ENCODE measurements at regions not wholly inside any gene's neighbourhood (a gene's known extent, or its start where the extent isn't known, plus 50 kb on each side); places are given as distances from the start of the nearest gene placed in this dataset.

- no peaks in the 10 kb centered on the region for H3K9me3 ChIP-seq (replicated peaks in 1 of 3)
- no peak overlapping the region for H3K4me3 ChIP-seq
- peak; percentile 14 to 61 (median 36) for DNase-seq
- TF ChIP-seq POLR2A (IDR thresholded peaks at IDR 0.05): no peak
- TF ChIP-seq, protein P1, sequence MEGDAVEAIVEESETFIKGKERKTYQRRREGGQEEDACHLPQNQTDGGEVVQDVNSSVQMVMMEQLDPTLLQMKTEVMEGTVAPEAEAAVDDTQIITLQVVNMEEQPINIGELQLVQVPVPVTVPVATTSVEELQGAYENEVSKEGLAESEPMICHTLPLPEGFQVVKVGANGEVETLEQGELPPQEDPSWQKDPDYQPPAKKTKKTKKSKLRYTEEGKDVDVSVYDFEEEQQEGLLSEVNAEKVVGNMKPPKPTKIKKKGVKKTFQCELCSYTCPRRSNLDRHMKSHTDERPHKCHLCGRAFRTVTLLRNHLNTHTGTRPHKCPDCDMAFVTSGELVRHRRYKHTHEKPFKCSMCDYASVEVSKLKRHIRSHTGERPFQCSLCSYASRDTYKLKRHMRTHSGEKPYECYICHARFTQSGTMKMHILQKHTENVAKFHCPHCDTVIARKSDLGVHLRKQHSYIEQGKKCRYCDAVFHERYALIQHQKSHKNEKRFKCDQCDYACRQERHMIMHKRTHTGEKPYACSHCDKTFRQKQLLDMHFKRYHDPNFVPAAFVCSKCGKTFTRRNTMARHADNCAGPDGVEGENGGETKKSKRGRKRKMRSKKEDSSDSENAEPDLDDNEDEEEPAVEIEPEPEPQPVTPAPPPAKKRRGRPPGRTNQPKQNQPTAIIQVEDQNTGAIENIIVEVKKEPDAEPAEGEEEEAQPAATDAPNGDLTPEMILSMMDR (IDR thresholded peaks at IDR 0.05): no peak
- H3K36me3 ChIP-seq (replicated peaks in 1 of 2): no peaks in the 10 kb centered on the region
- H3K27ac ChIP-seq: no peak overlapping the region
- WGBS, 4 donors: 62 to 77% (median 72%) methylated on average over 8 of the region's 8 CpGs
- intact Hi-C loops (cut with DNase I): no loop called here
- no peaks in the 10 kb centered on the region for H3K27me3 ChIP-seq
- no peaks in the 10 kb centered on the region for H3K4me1 ChIP-seq (replicated peaks in 1 of 2)
Measured at GRCh38 chr4:26050212-26050643, 136.2 kb downstream of the SMIM20 start.

GRCh38 chr4:26050671-26051070, 136.7 kb downstream of the SMIM20 start:
- H3K27me3 ChIP-seq: no peaks in the 10 kb centered on the region
- H3K9me3 ChIP-seq (replicated peaks in 1 of 3): no peaks in the 10 kb centered on the region
- H3K4me1 ChIP-seq (replicated peaks in 1 of 2): no peaks in the 10 kb centered on the region
- H3K27ac ChIP-seq: no peak overlapping the region
- H3K4me3 ChIP-seq: no peak overlapping the region
- no peaks in the 10 kb centered on the region for H3K36me3 ChIP-seq (replicated peaks in 1 of 2)
- no peak for DNase-seq
- no peak for TF ChIP-seq POLR2A (IDR thresholded peaks at IDR 0.05)
- TF ChIP-seq, protein P1 (IDR thresholded peaks at IDR 0.05): no peak
- intact Hi-C loops (cut with DNase I): no loop called here
- WGBS, 4 donors: 81 to 94% (median 91%) methylated on average over 5 of the region's 5 CpGs

DNA sequence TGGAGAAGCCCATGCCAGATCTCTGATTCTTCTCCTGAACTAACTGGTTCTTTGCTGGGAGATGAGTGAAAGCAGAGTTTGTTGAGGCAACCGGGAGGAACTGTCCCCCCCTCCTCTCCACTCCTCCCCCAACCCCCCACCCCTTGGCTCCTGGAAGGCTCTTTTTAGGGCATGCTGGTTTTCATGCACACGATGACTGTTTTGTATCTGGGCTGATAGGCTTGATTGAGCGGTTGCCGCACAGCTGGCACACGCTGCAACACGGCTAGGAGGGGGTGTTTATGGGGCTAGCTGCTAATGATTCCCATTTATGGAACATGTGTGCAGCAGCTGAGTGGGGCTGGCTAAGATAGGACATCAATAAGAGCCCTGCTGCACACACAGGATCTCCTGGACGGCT, 137.2 kb downstream of the SMIM20 start:
- intact Hi-C loops (cut with DNase I): no loop called here
- no peak for TF ChIP-seq POLR2A (IDR thresholded peaks at IDR 0.05)
- TF ChIP-seq, protein P1 (IDR thresholded peaks at IDR 0.05): no peak
- Histone ChIP-seq H3K9me3 (replicated peaks in 1 of 3) (no peaks in the 10 kb centered on the region), H3K4me1 (replicated peaks in 1 of 2) (no peaks in the 10 kb centered on the region), H3K27me3 (no peaks in the 10 kb centered on the region), H3K4me3 (no peak overlapping the region), H3K36me3 (replicated peaks in 1 of 2) (no peaks in the 10 kb centered on the region), H3K27ac (no peak overlapping the region)
- no peak for DNase-seq
- WGBS, 4 donors: 61 to 88% (median 75%) methylated on average over 3 to 7 of the region's 7 CpGs

- intact Hi-C loops (cut with DNase I): no loop called here
- TF ChIP-seq, protein P1 (IDR thresholded peaks at IDR 0.05): no peak
- no peak for TF ChIP-seq POLR2A (IDR thresholded peaks at IDR 0.05)
- H3K36me3 ChIP-seq (replicated peaks in 1 of 2): no peaks in the 10 kb centered on the region
- no peaks in the 10 kb centered on the region for H3K4me1 ChIP-seq (replicated peaks in 1 of 2)
- H3K27ac ChIP-seq: no peak overlapping the region
- 62 to 74% (median 68%) methylated on average over 8 to 9 of the region's 9 CpGs for WGBS, 4 donors
- DNase-seq: no peak
- H3K9me3 ChIP-seq (replicated peaks in 1 of 3): no peaks in the 10 kb centered on the region
- H3K4me3 ChIP-seq: no peak overlapping the region
- no peaks in the 10 kb centered on the region for H3K27me3 ChIP-seq
Measured at GRCh38 chr4:26052663-26053541, 138.9 kb downstream of the SMIM20 start.
